ENCODE measurements at regions not wholly inside any gene's neighbourhood (a gene's known extent, or its start where the extent isn't known, plus 50 kb on each side); places are given as distances from the start of the nearest gene placed in this dataset.

GRCh38 chr11:109507331-109507730 is 85.3 kb downstream of the C11orf87 start:
- TF ChIP-seq NFXL1 (IDR thresholded peaks at IDR 0.05; ENCODE audit: borderline replicate concordance) (no peak), BHLHE40 (IDR thresholded peaks at IDR 0.05; ENCODE audit: borderline replicate concordance in 1 of 2, low read depth in 2 of 2, low read length in 1 of 2) (no peak), HDGF (IDR thresholded peaks at IDR 0.05) (no peak), KAT2A (conservative IDR thresholded peaks at IDR 0.05; ENCODE audit: control insufficient read depth, low read depth, low read length) (no peak), ZNF622 (IDR thresholded peaks at IDR 0.05) (no peak), RBBP5 (conservative IDR thresholded peaks at IDR 0.05) (no peak), USF2 (IDR thresholded peaks at IDR 0.05; ENCODE audit: borderline replicate concordance, low read depth, low read length) (no peak), NFIC (IDR thresholded peaks at IDR 0.05; ENCODE audit: low read depth, low read length) (no peak), FOXM1 (IDR thresholded peaks at IDR 0.05; ENCODE audit: low read depth, low read length) (no peak), ZSCAN29 (IDR thresholded peaks at IDR 0.05) (no peak), LARP7 (IDR thresholded peaks at IDR 0.05) (no peak)
- Histone ChIP-seq H3K4me3 (no peak overlapping the region), H4K20me1 (ENCODE audit: control insufficient read depth, insufficient read depth) (no peaks in the 10 kb centered on the region), H3K27me3 (replicated peaks in 1 of 2; ENCODE audit: control insufficient read depth in 2 of 2, insufficient read depth in 2 of 2, low read length in 1 of 2) (no peaks in the 10 kb centered on the region), H3K4me2 (ENCODE audit: control insufficient read depth, insufficient read depth) (no peak overlapping the region), H3K9me3 (replicated peaks; ENCODE audit: control insufficient read depth, insufficient read depth, low read length) (no peaks in the 10 kb centered on the region), H3K9ac (ENCODE audit: control insufficient read depth, insufficient read depth, low read length) (no peak overlapping the region), H3K36me3 (ENCODE audit: control insufficient read depth in 2 of 2, insufficient read depth in 2 of 2, low read length in 1 of 2) (no peaks in the 10 kb centered on the region), H2AFZ (ENCODE audit: control insufficient read depth, low read depth, low read length) (no peak overlapping the region), H3K4me1 (ENCODE audit: control insufficient read depth, insufficient read depth, low read length) (no peaks in the 10 kb centered on the region), H3K27ac (ENCODE audit: control insufficient read depth, insufficient read depth) (no peak overlapping the region), H3K79me2 (ENCODE audit: control insufficient read depth, insufficient read depth, low read length) (no peaks in the 10 kb centered on the region)
- RAD21 ChIA-PET (ENCODE audit: unreplicated experiment): no interaction called here
- SMC1A ChIA-PET (ENCODE audit: uncharacterized antibody, unreplicated experiment): no interaction called here
- intact Hi-C loops (cut with micrococcal nuclease; ENCODE audit: unreplicated experiment): no loop called here
- CTCF ChIA-PET: no interaction called here
- POLR2A ChIA-PET: no interaction called here
- 1% methylated on average over 4 of the region's 4 CpGs for WGBS (ENCODE audit: insufficient coverage, insufficient replicate concordance, low lambda C conversion rate, missing lambda C conversion rate)
- in situ Hi-C loops (cut with MboI): no loop called here
- FAIRE-seq (no peak), ATAC-seq (no peak), DNase-seq (ENCODE audit: low read depth, low spot score) (no peak)
- BruUV-seq (replicated peaks): no TSS peak
